ENCODE measurements at regions not wholly inside any gene's neighbourhood (a gene's known extent, or its start where the extent isn't known, plus 50 kb on each side); places are given as distances from the start of the nearest gene placed in this dataset.
"Not testable (repeated sequence)": the region's sequence is repeated elsewhere in the genome, so short reads cannot be mapped to it uniquely, and the experiment has no call there.

- 33% methylated on average over 1 of the region's 3 CpGs for WGBS (ENCODE audit: insufficient coverage)
- Histone ChIP-seq H3K27me3 (ENCODE audit: control insufficient read depth, insufficient read depth, low read length) (peaks cover 6% of the 10 kb centered on the region), H3K27ac (ENCODE audit: low read depth, low read length) (no peak overlapping the region), H3K4me1 (ENCODE audit: control insufficient read depth, insufficient read depth, low read length) (no peaks in the 10 kb centered on the region), H3K9me3 (ENCODE audit: control insufficient read depth, insufficient read depth, low read length) (no peaks in the 10 kb centered on the region), H3K36me3 (ENCODE audit: control insufficient read depth, insufficient read depth, low read length) (no peaks in the 10 kb centered on the region), H3K4me3 (ENCODE audit: low read depth, low read length) (no peak overlapping the region)
- no peak for DNase-seq (ENCODE audit: low read depth in 4 of 6, low spot score in 6 of 6)
Measured at GRCh38 chr12:114512351-114512750, 106.4 kb upstream of the TBX5 start.

GRCh38 chr12:114508529-114509129 is 102.7 kb upstream of the TBX5 start:
- no peak overlapping the region for H3K4me3 ChIP-seq (ENCODE audit: low read depth, low read length)
- H3K9me3 ChIP-seq (ENCODE audit: control insufficient read depth, insufficient read depth, low read length), result no peaks in the 10 kb centered on the region
- no peaks in the 10 kb centered on the region for H3K4me1 ChIP-seq (ENCODE audit: control insufficient read depth, insufficient read depth, low read length)
- peak; percentile 10 to 94 (median 64) for DNase-seq (ENCODE audit: low read depth in 4 of 6, low spot score in 6 of 6)
- H3K27me3 ChIP-seq (ENCODE audit: control insufficient read depth, insufficient read depth, low read length), result peaks cover 17% of the 10 kb centered on the region
- H3K36me3 ChIP-seq (ENCODE audit: control insufficient read depth, insufficient read depth, low read length), result no peaks in the 10 kb centered on the region
- no peak overlapping the region for H3K27ac ChIP-seq (ENCODE audit: low read depth, low read length)
- WGBS (ENCODE audit: insufficient coverage), result 5% methylated on average over 4 of the region's 8 CpGs

GRCh38 chr12:114506651-114507050 is 100.7 kb upstream of the TBX5 start:
- no peak overlapping the region for H3K4me3 ChIP-seq (ENCODE audit: low read depth, low read length)
- 57% methylated on average over 1 of the region's 6 CpGs for WGBS (ENCODE audit: insufficient coverage)
- no peaks in the 10 kb centered on the region for H3K36me3 ChIP-seq (ENCODE audit: control insufficient read depth, insufficient read depth, low read length)
- H3K9me3 ChIP-seq (ENCODE audit: control insufficient read depth, insufficient read depth, low read length), result no peaks in the 10 kb centered on the region
- no peak for DNase-seq (ENCODE audit: low read depth in 4 of 6, low spot score in 6 of 6)
- peaks cover 35% of the 10 kb centered on the region for H3K27me3 ChIP-seq (ENCODE audit: control insufficient read depth, insufficient read depth, low read length)
- no peaks in the 10 kb centered on the region for H3K4me1 ChIP-seq (ENCODE audit: control insufficient read depth, insufficient read depth, low read length)
- no peak overlapping the region for H3K27ac ChIP-seq (ENCODE audit: low read depth, low read length)

GRCh38 chr12:114504311-114504710 is 98.4 kb upstream of the TBX5 start:
- no peak for DNase-seq (ENCODE audit: low read depth in 4 of 6, low spot score in 6 of 6)
- WGBS (ENCODE audit: insufficient coverage), result 78% methylated on average over 2 of the region's 3 CpGs
- Histone ChIP-seq H3K36me3 (ENCODE audit: control insufficient read depth, insufficient read depth, low read length) (no peaks in the 10 kb centered on the region), H3K27me3 (ENCODE audit: control insufficient read depth, insufficient read depth, low read length) (peaks cover 50% of the 10 kb centered on the region), H3K9me3 (ENCODE audit: control insufficient read depth, insufficient read depth, low read length) (no peaks in the 10 kb centered on the region), H3K27ac (ENCODE audit: low read depth, low read length) (no peak overlapping the region), H3K4me3 (ENCODE audit: low read depth, low read length) (no peak overlapping the region), H3K4me1 (ENCODE audit: control insufficient read depth, insufficient read depth, low read length) (no peaks in the 10 kb centered on the region)

GRCh38 chr12:114501474-114501807 is 95.5 kb upstream of the TBX5 start:
- H3K27me3 ChIP-seq (ENCODE audit: control insufficient read depth, insufficient read depth, low read length), result peaks cover 68% of the 10 kb centered on the region
- no peak overlapping the region for H3K27ac ChIP-seq (ENCODE audit: low read depth, low read length)
- no peak overlapping the region for H3K4me3 ChIP-seq (ENCODE audit: low read depth, low read length)
- no peaks in the 10 kb centered on the region for H3K36me3 ChIP-seq (ENCODE audit: control insufficient read depth, insufficient read depth, low read length)
- no peaks in the 10 kb centered on the region for H3K9me3 ChIP-seq (ENCODE audit: control insufficient read depth, insufficient read depth, low read length)
- no peaks in the 10 kb centered on the region for H3K4me1 ChIP-seq (ENCODE audit: control insufficient read depth, insufficient read depth, low read length)
- 8% methylated on average over 3 of the region's 7 CpGs for WGBS (ENCODE audit: insufficient coverage)
- no peak for DNase-seq (ENCODE audit: low read depth in 4 of 6, low spot score in 6 of 6)

- Histone ChIP-seq H3K4me1 (ENCODE audit: control insufficient read depth, insufficient read depth, low read length) (no peaks in the 10 kb centered on the region), H3K4me3 (ENCODE audit: low read depth, low read length) (no peak overlapping the region), H3K27me3 (ENCODE audit: control insufficient read depth, insufficient read depth, low read length) (peaks cover 70% of the 10 kb centered on the region), H3K36me3 (ENCODE audit: control insufficient read depth, insufficient read depth, low read length) (no peaks in the 10 kb centered on the region), H3K27ac (ENCODE audit: low read depth, low read length) (no peak overlapping the region), H3K9me3 (ENCODE audit: control insufficient read depth, insufficient read depth, low read length) (no peaks in the 10 kb centered on the region)
- 2% methylated on average over 11 of the region's 20 CpGs for WGBS (ENCODE audit: insufficient coverage)
- DNase-seq (ENCODE audit: low read depth in 4 of 6, low spot score in 6 of 6), result peak in 1 of 6 donors; percentile 1
Measured at GRCh38 chr12:114500775-114501473, 95.0 kb upstream of the TBX5 start.

GRCh38 chr12:114500131-114500530 is 94.2 kb upstream of the TBX5 start:
- no peak for DNase-seq (ENCODE audit: low read depth in 4 of 6, low spot score in 6 of 6)
- H3K4me3 ChIP-seq (ENCODE audit: low read depth, low read length), result no peak overlapping the region
- peaks cover 71% of the 10 kb centered on the region for H3K27me3 ChIP-seq (ENCODE audit: control insufficient read depth, insufficient read depth, low read length)
- H3K9me3 ChIP-seq (ENCODE audit: control insufficient read depth, insufficient read depth, low read length), result no peaks in the 10 kb centered on the region
- WGBS (ENCODE audit: insufficient coverage), result 75% methylated on average over 2 of the region's 2 CpGs
- H3K27ac ChIP-seq (ENCODE audit: low read depth, low read length), result no peak overlapping the region
- no peaks in the 10 kb centered on the region for H3K4me1 ChIP-seq (ENCODE audit: control insufficient read depth, insufficient read depth, low read length)
- no peaks in the 10 kb centered on the region for H3K36me3 ChIP-seq (ENCODE audit: control insufficient read depth, insufficient read depth, low read length)

- no peak overlapping the region for H3K27ac ChIP-seq (ENCODE audit: low read depth, low read length)
- no peaks in the 10 kb centered on the region for H3K36me3 ChIP-seq (ENCODE audit: control insufficient read depth, insufficient read depth, low read length)
- H3K4me3 ChIP-seq (ENCODE audit: low read depth, low read length), result no peak overlapping the region
- no peaks in the 10 kb centered on the region for H3K4me1 ChIP-seq (ENCODE audit: control insufficient read depth, insufficient read depth, low read length)
- H3K27me3 ChIP-seq (ENCODE audit: control insufficient read depth, insufficient read depth, low read length), result peaks cover 69% of the 10 kb centered on the region
- 70% methylated on average over 3 of the region's 5 CpGs for WGBS (ENCODE audit: insufficient coverage)
- DNase-seq (ENCODE audit: low read depth in 4 of 6, low spot score in 6 of 6), result no peak
- H3K9me3 ChIP-seq (ENCODE audit: control insufficient read depth, insufficient read depth, low read length), result no peaks in the 10 kb centered on the region
Measured at GRCh38 chr12:114499338-114499737, 93.4 kb upstream of the TBX5 start.

GRCh38 chr12:114491916-114492315 is 86.0 kb upstream of the TBX5 start:
- peaks cover 18% of the 10 kb centered on the region for H3K27me3 ChIP-seq (ENCODE audit: control insufficient read depth, insufficient read depth, low read length)
- no peak overlapping the region for H3K4me3 ChIP-seq (ENCODE audit: low read depth, low read length)
- DNase-seq (ENCODE audit: low read depth in 4 of 6, low spot score in 6 of 6), result no peak
- no peaks in the 10 kb centered on the region for H3K36me3 ChIP-seq (ENCODE audit: control insufficient read depth, insufficient read depth, low read length)
- no peaks in the 10 kb centered on the region for H3K4me1 ChIP-seq (ENCODE audit: control insufficient read depth, insufficient read depth, low read length)
- H3K9me3 ChIP-seq (ENCODE audit: control insufficient read depth, insufficient read depth, low read length), result no peaks in the 10 kb centered on the region
- WGBS (ENCODE audit: insufficient coverage), result 29% methylated on average over 2 of the region's 3 CpGs
- no peak overlapping the region for H3K27ac ChIP-seq (ENCODE audit: low read depth, low read length)

- H3K27ac ChIP-seq (ENCODE audit: low read depth, low read length), result not testable (repeated sequence)
Measured at GRCh38 chr12:114484822-114485459, 79.0 kb upstream of the TBX5 start.

More at GRCh38 chr12:114484822-114485459, 79.0 kb upstream of the TBX5 start:
- WGBS (ENCODE audit: insufficient coverage), result 95% methylated on average over 36 of the region's 45 CpGs
- H3K36me3 ChIP-seq (ENCODE audit: control insufficient read depth, insufficient read depth, low read length); H3K9me3 ChIP-seq (ENCODE audit: control insufficient read depth, insufficient read depth, low read length); H3K4me3 ChIP-seq (ENCODE audit: low read depth, low read length); DNase-seq (ENCODE audit: low read depth in 4 of 6, low spot score in 6 of 6); H3K4me1 ChIP-seq (ENCODE audit: control insufficient read depth, insufficient read depth, low read length): not testable (repeated sequence)
- peaks cover 41% of the 10 kb centered on the region for H3K27me3 ChIP-seq (ENCODE audit: control insufficient read depth, insufficient read depth, low read length)

Data from spinal cord (tissue), 9 donors.